Left renal pelvis (tissue), 4 donors: ENCODE measurements at regions not wholly inside any gene's neighbourhood (a gene's known extent, or its start where the extent isn't known, plus 50 kb on each side); places are given as distances from the start of the nearest gene placed in this dataset.
"Not testable (repeated sequence)": the region's sequence is repeated elsewhere in the genome, so short reads cannot be mapped to it uniquely, and the experiment has no call there.

Experiments
- DNase-seq, 4 donors: peaks; one replicate each; pipeline ENCODE4 v3.0.0-alpha.2; 2013; ENCODE audit warnings: low read depth in 4 of 4, low spot score in 3 of 4

- DNase-seq = no peak
Observed at GRCh38 chr10:105758209-105758998, 1117.3 kb downstream of the SORCS3 start.

- DNase-seq = no peak
Observed at GRCh38 chr10:105757302-105757701, 1116.2 kb downstream of the SORCS3 start.

GRCh38 chr10:105756386-105756785 is 1115.3 kb downstream of the SORCS3 start:
- DNase-seq = no peak

DNA sequence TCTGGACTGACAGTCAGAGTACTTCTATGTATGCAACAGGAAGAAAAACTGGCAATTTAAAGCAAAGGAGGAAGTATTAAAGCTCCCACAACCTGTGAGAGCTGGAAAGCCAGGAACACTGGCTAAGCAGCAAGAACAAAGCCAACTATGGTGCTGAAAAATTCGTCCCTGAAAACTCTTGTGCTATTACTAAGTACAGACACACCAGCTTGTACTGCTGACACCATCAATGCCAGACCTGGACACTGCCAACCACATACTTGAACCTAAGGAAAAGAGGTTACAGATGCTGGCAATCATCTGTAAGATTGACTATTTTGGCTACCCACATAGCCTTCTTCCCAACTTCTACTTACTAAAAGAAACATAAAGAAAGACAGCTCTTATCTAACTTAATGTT is 1110.6 kb downstream of the SORCS3 start:
- DNase-seq = no peak

DNA sequence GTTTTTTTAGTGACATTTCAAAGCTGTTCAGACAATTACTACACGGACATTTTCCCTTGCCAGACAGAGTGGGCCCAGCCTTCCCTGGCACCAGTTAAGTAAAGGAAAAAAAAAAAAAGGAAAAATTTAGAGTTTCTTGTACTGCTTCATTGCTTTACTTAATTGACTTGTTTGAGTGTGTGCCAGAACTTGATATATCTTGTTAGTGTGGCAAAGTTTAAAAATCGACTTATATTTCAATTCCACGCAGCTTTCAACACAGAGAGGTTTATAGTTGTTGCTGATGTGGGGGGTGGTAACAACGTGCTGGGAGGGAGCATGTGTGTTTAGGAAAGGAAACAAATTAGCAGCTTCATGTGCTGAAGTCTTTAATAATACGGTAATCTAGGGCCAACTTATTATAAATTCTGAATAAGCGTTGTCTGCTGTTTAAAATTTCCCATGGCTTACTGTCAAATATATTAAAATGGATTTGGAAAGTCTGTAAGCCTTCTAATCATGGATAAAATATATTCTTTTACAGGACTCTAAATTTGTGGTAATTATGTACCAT is 1104.6 kb downstream of the SORCS3 start:
- DNase-seq = no peak

DNA sequence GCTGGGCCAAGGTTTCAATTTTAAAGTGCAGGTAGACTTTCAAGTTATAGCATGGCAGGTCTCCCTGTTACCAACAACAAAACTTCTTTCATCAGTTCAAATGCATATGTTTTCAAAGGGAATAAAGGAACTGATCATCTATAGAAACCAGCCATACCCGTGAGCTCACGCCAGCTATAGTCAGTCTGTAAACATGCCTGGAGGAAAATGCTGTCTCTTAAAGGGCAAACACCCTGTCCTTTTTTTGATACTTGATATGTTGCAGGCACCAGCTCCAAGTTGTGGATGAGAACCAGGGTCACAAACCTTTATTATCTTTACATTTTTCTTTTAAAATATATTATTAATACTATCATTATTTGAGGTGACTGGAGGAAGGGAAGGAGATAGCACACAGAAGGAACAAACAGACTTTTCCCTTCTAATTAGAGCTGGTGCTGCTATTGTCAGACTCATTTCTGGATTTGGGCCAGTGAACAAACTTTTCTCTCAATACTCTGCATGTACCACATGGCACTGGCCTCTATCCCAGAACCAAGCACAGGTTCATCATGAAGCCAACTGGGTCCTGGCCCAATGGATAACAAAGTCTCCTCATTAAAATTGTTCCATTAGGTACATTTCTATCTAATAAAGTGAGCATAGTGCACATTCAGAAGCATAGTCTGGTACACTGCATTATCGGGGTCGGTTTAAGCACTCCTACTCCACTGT is 1102.4 kb downstream of the SORCS3 start:
- DNase-seq = no peak

DNA sequence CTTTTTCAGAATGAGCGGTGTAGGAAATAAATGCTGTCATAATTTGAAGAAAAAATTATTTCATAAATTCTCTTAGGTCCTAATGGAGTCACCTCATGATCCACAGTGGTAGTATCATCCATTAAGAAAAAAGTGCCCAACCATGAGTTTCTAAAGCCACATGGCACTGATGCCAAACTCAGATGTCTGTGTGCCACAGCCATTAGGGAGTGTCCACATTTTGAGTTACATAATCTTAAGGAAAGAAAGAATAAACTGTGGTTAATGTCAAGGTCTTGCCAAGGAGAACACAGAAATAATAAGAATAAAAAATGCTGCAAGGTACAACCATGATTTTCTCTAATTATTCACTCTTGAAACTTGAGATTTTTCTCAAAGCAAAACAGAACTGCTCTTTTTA is 1101.8 kb downstream of the SORCS3 start:
- DNase-seq = no peak

- DNase-seq = no peak
Observed at GRCh38 chr10:105742184-105742583, 1101.1 kb downstream of the SORCS3 start.

GRCh38 chr10:105734479-105734878 is 1093.4 kb downstream of the SORCS3 start:
- no peak for DNase-seq

- no peak for DNase-seq
Observed at GRCh38 chr10:105733924-105734323, 1092.8 kb downstream of the SORCS3 start.

- DNase-seq = no peak
Observed at GRCh38 chr10:105729428-105729827, 1088.3 kb downstream of the SORCS3 start.

DNA sequence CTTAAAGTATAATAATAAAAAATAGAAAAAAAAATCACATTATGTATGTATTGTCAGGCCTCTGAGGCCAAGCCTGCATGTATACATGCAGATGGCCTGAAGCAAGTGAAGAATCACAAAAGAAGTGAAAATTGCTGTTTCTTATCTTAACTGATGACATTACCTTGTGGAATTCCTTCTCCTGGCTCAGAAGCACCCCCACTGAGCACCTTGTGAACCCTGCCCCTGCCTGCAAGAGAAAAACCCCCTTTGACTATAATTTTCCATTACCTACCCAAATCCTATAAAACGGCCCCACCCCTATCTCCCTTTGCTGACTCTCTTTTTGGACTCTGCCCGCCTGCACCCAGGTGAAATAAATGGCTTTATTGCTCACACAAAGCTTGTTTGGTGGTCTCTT is 1086.5 kb downstream of the SORCS3 start:
- not testable (repeated sequence) for DNase-seq

- no peak for DNase-seq
Observed at GRCh38 chr10:105727131-105727530, 1086.0 kb downstream of the SORCS3 start.

- DNase-seq = no peak
Observed at GRCh38 chr10:105726149-105726548, 1085.1 kb downstream of the SORCS3 start.

DNA sequence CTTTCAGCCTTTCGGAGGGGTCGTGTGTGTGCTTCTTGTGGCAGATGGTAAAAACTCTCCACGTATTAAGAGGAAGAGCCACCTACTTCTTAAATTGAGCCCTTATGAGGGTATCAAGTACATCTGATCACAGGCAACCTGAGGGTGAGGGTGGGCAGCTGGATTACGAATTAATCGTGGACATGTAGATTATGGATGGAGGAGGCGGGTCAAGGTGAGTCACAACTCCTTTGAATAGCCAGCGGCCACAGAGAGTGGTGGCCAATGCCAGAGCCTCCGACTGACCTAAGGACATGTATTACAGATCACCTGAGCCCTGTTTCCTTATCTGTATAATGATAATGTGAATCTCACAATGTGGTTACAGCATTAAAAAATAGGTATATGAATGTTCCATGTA is 1083.9 kb downstream of the SORCS3 start:
- DNase-seq = no peak

GRCh38 chr10:105718207-105718995 is 1077.3 kb downstream of the SORCS3 start:
- DNase-seq = no peak

GRCh38 chr10:105714728-105715127 is 1073.6 kb downstream of the SORCS3 start:
- no peak for DNase-seq

GRCh38 chr10:105707603-105708002 is 1066.5 kb downstream of the SORCS3 start:
- no peak for DNase-seq

GRCh38 chr10:105706281-105707026 is 1065.4 kb downstream of the SORCS3 start:
- no peak for DNase-seq

DNA sequence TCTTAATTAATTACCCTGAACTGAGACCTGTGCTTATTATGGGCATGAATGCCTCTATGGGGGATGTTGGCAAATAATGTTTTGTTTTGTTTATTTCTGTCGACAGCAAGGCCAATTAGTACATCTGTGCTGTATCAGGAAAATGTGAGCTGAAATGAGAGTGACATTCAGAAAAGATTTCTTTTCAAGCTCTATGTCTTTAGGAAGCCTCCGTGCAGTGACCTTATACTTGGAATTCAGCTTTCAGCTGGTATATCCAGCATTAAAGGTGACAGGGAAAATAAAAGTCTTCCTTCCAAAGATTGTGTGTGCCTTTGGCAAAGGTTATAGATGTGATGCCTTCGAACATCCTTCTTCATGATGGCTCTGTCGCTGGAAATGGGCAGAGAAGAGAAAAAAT is 1061.1 kb downstream of the SORCS3 start:
- no peak for DNase-seq
